ENCODE measurements at regions not wholly inside any gene's neighbourhood (a gene's known extent, or its start where the extent isn't known, plus 50 kb on each side); places are given as distances from the start of the nearest gene placed in this dataset.
A peak's percentile ranks its signal among the peaks of the same experiment; 100 is the strongest.

- Histone ChIP-seq H4K20me1 (replicated peaks; ENCODE audit: control insufficient read depth, extremely low read depth, insufficient read depth, low read length) (no peaks in the 10 kb centered on the region), H3K9me1 (replicated peaks; ENCODE audit: control insufficient read depth, extremely low read depth, insufficient read depth, low read length) (no peaks in the 10 kb centered on the region), H2AFZ (ENCODE audit: low read depth, low read length) (no peak overlapping the region), H3K36me3 (ENCODE audit: control insufficient read depth in 2 of 2, extremely low read depth in 1 of 2, insufficient read depth in 2 of 2, low read length in 2 of 2) (no peaks in the 10 kb centered on the region), H3K9ac (replicated peaks; ENCODE audit: extremely low read depth, insufficient read depth, low read length) (no peak overlapping the region), H3K79me2 (ENCODE audit: control insufficient read depth, insufficient read depth, low read length) (no peaks in the 10 kb centered on the region), H3K27me3 (ENCODE audit: control insufficient read depth in 2 of 2, insufficient read depth in 2 of 2, low read length in 2 of 2) (peaks cover 8 to 9% of the 10 kb centered on the region in 2 experiments), H3K4me3 (replicated peaks in 1 of 3; ENCODE audit: insufficient read depth in 1 of 3, low read depth in 1 of 3, low read length in 3 of 3) (no peak overlapping the region), H3K9me3 (replicated peaks; ENCODE audit: control insufficient read depth, insufficient read depth, low read length) (no peaks in the 10 kb centered on the region), H3K27ac (ENCODE audit: insufficient read depth, low read depth, low read length) (no peak overlapping the region), H3K4me2 (ENCODE audit: insufficient read depth, low read length) (no peak overlapping the region), H3K4me1 (ENCODE audit: control insufficient read depth, extremely low read depth, insufficient read depth, low read length) (no peaks in the 10 kb centered on the region)
- dilution Hi-C loops (cut with MboI; ENCODE audit: extremely low pct_ligation_motif_present, low sequenced_read_pairs) = no loop called here
- no TSS peak for BruUV-seq (replicated peaks)
- peak; percentile 46 for DNase-seq (ENCODE audit: low read depth, low spot score)
- intact Hi-C loops (cut with micrococcal nuclease) = loop anchor here (1.0 kb wide), 1 partner anchor 32 kb away; no protein-coding TSS in a partner anchor
- CTCF ChIA-PET = interaction anchor here (0.7 to 1.4 kb wide), 9 partner anchors 22 to 349 kb away, joined by 3 to 16 read pairs (median 5); no protein-coding TSS in a partner anchor
- TF ChIP-seq FOS (IDR thresholded peaks at IDR 0.05; ENCODE audit: borderline replicate concordance, insufficient read depth, low read length) (no peak), POLR2A (IDR thresholded peaks at IDR 0.05; ENCODE audit: low read depth, low read length) (no peak), EZH2 (IDR thresholded peaks at IDR 0.05; ENCODE audit: borderline replicate concordance, low read depth, low read length, severe bottlenecking) (no peak), MYC (IDR thresholded peaks at IDR 0.05; ENCODE audit: low read depth, low read length) (no peak), GATA2 (IDR thresholded peaks at IDR 0.05; ENCODE audit: insufficient read depth, insufficient read length, low read depth, low read length) (no peak), POLR2AphosphoS5 (IDR thresholded peaks at IDR 0.05; ENCODE audit: insufficient read depth, low read depth, low read length) (no peak), JUN (IDR thresholded peaks at IDR 0.05; ENCODE audit: borderline replicate concordance, insufficient read depth, insufficient read length, low read depth) (no peak)
- TF ChIP-seq, protein P1, sequence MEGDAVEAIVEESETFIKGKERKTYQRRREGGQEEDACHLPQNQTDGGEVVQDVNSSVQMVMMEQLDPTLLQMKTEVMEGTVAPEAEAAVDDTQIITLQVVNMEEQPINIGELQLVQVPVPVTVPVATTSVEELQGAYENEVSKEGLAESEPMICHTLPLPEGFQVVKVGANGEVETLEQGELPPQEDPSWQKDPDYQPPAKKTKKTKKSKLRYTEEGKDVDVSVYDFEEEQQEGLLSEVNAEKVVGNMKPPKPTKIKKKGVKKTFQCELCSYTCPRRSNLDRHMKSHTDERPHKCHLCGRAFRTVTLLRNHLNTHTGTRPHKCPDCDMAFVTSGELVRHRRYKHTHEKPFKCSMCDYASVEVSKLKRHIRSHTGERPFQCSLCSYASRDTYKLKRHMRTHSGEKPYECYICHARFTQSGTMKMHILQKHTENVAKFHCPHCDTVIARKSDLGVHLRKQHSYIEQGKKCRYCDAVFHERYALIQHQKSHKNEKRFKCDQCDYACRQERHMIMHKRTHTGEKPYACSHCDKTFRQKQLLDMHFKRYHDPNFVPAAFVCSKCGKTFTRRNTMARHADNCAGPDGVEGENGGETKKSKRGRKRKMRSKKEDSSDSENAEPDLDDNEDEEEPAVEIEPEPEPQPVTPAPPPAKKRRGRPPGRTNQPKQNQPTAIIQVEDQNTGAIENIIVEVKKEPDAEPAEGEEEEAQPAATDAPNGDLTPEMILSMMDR (IDR thresholded peaks at IDR 0.05; ENCODE audit: extremely low read depth in 1 of 2, insufficient read depth in 1 of 2, low read depth in 1 of 2, low read length in 2 of 2) = peak; percentile 70 to 77
- TF ChIP-seq, protein P2, sequence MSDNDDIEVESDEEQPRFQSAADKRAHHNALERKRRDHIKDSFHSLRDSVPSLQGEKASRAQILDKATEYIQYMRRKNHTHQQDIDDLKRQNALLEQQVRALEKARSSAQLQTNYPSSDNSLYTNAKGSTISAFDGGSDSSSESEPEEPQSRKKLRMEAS (IDR thresholded peaks at IDR 0.05; ENCODE audit: insufficient read depth, insufficient read length) = no peak
- peak; percentile 83 for FAIRE-seq
- POLR2A ChIA-PET = no interaction called here
Observed at GRCh38 chr13:25037057-25037813, 58.7 kb upstream of the PABPC3 start.
